HG03442 (cell line): ENCODE measurements at regions not wholly inside any gene's neighbourhood (a gene's known extent, or its start where the extent isn't known, plus 50 kb on each side); places are given as distances from the start of the nearest gene placed in this dataset.

ENCODE experiments used
- ATAC-seq: cut with Tn5 transposase; IDR thresholded peaks from one replicate; pipeline ENCODE4 v1.9.1; 2021; ENCODE audit warnings: mild to moderate bottlenecking, moderate library complexity; ENCODE audit not compliant: unreplicated experiment

DNA sequence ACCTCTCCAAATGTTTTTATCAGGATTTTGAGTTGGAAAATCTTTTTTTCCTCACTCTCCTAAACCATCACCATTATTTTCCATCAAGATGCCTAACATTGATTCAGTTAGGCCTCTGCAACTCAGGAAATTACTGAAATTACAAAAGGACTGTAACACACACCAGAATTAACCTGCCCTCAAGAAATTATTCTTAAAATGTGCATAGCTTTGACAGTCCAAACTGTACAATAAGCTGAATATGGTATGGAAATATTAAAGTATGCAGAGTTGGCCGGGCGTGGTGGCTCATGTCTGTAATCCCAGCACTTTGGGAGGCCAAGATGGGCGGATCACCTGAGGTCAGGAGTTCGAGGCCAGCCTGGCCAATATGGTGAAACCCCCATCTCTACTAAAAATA is 50.2 kb upstream of the PHLPP1 start:
- ATAC-seq: no peak
